ENCODE measurements at regions not wholly inside any gene's neighbourhood (a gene's known extent, or its start where the extent isn't known, plus 50 kb on each side); places are given as distances from the start of the nearest gene placed in this dataset.
A peak's percentile ranks its signal among the peaks of the same experiment; 100 is the strongest.

GRCh38 chr2:6159606-6160005 is 467.4 kb downstream of the SOX11 start:
- TF ChIP-seq TAF1 (IDR thresholded peaks at IDR 0.05; ENCODE audit: low read depth, low read length): no peak
- no peak for TF ChIP-seq BRCA1 (IDR thresholded peaks at IDR 0.05; ENCODE audit: low read depth, low read length)
- TF ChIP-seq RBBP5 (IDR thresholded peaks at IDR 0.05; ENCODE audit: borderline replicate concordance, low read depth, low read length): no peak
- TF ChIP-seq ASH2L (IDR thresholded peaks at IDR 0.05; ENCODE audit: low read length): no peak
- TF ChIP-seq RAD21 (IDR thresholded peaks at IDR 0.05 in 1 of 2, conservative IDR thresholded peaks at IDR 0.05 in 1 of 2; ENCODE audit: low read depth in 2 of 2, low read length in 2 of 2): no peak
- no peak for TF ChIP-seq KDM4A (IDR thresholded peaks at IDR 0.05; ENCODE audit: low read depth, low read length, severe bottlenecking)
- no peak for TF ChIP-seq BCL11A (IDR thresholded peaks at IDR 0.05; ENCODE audit: low read depth in 2 of 2, low read length in 2 of 2)
- no peak for TF ChIP-seq NRF1 (IDR thresholded peaks at IDR 0.05; ENCODE audit: low read depth, low read length)
- TF ChIP-seq CTCF (IDR thresholded peaks at IDR 0.05; ENCODE audit: control extremely low read depth in 1 of 3, insufficient read depth in 1 of 3, low read depth in 1 of 3, low read length in 3 of 3): no peak
- peaks cover 2 to 10% (median 7%) of the 10 kb centered on the region in 4 experiments; a peak in 4 of 7 replicates for H3K4me1 ChIP-seq (replicated peaks in 1 of 4; ENCODE audit: control insufficient read depth in 3 of 4, insufficient read depth in 4 of 4, low read length in 3 of 4)
- no peaks in the 10 kb centered on the region for H3K27me3 ChIP-seq (replicated peaks in 1 of 4; ENCODE audit: control insufficient read depth in 3 of 4, extremely low read depth in 1 of 4, insufficient read depth in 3 of 4, low read length in 3 of 4)
- H4K8ac ChIP-seq (ENCODE audit: extremely low read depth, insufficient read depth, low read length): no peak overlapping the region
- no peak overlapping the region for H3K18ac ChIP-seq (ENCODE audit: extremely low read depth, low read length)
- no peaks in the 10 kb centered on the region for H3K36me3 ChIP-seq (ENCODE audit: control insufficient read depth in 2 of 4, insufficient read depth in 4 of 4, low read length in 3 of 4)
- H3K9ac ChIP-seq (replicated peaks in 1 of 4; ENCODE audit: extremely low read depth in 1 of 4, low read depth in 3 of 4, low read length in 3 of 4): no peak overlapping the region
- H3K4me3 ChIP-seq (ENCODE audit: extremely low read depth in 1 of 4, insufficient read depth in 2 of 4, low read depth in 3 of 4, low read length in 4 of 4): no peak overlapping the region
- no peaks in the 10 kb centered on the region for H3K79me2 ChIP-seq (ENCODE audit: control insufficient read depth in 1 of 2, insufficient read depth in 2 of 2, low read length in 2 of 2)
- H2BK15ac ChIP-seq (ENCODE audit: low read length): no peak overlapping the region
- no peaks in the 10 kb centered on the region for H3K79me1 ChIP-seq (ENCODE audit: low read depth, low read length)
- H3K27ac ChIP-seq (ENCODE audit: low read depth, low read length): no peak overlapping the region
- H2AFZ ChIP-seq (ENCODE audit: low read length): 0 out of 2 replicates have a peak overlapping the region, but pooled peaks have one; percentile 72
- H2BK120ac ChIP-seq (replicated peaks; ENCODE audit: low read depth, low read length): no peak overlapping the region
- H3K23ac ChIP-seq (ENCODE audit: insufficient read length): no peak overlapping the region
- no peak overlapping the region for H3K14ac ChIP-seq (ENCODE audit: insufficient read length)
- H4K91ac ChIP-seq (replicated peaks; ENCODE audit: insufficient read length, low read length): no peak overlapping the region
- H2BK12ac ChIP-seq (ENCODE audit: low read depth, low read length): no peak overlapping the region
- no peak for DNase-seq (ENCODE audit: low read depth in 1 of 2, low spot score in 2 of 2)
- no peak overlapping the region for H3K56ac ChIP-seq (replicated peaks; ENCODE audit: insufficient read length, low read depth, low read length)
- no peaks in the 10 kb centered on the region for H3K9me3 ChIP-seq (ENCODE audit: insufficient read depth in 2 of 2, low read depth in 1 of 2, low read length in 1 of 2)
- no peak overlapping the region for H4K5ac ChIP-seq (ENCODE audit: insufficient read length, low read depth, low read length)
- ChIA-PET POLR2A (ENCODE audit: partially characterized antibody) (no interaction called here), CTCF (ENCODE audit: partially characterized antibody) (no interaction called here)
- no peaks in the 10 kb centered on the region for H3K23me2 ChIP-seq (ENCODE audit: low read depth, low read length)
- FAIRE-seq: no peak
- no peak overlapping the region for H2BK5ac ChIP-seq (ENCODE audit: low read depth, low read length)
- 48% methylated on average over 3 of the region's 3 CpGs; no CpG with 5 or more reads in 1 of the 2 experiments for WGBS, 2 experiments (ENCODE audit: extremely low coverage in 1 of 2, insufficient coverage in 1 of 2, insufficient read length in 1 of 2, insufficient replicate concordance in 2 of 2, low coverage in 1 of 2, low lambda C conversion rate in 2 of 2, missing lambda C conversion rate in 1 of 2)
- no peak overlapping the region for H2BK20ac ChIP-seq (ENCODE audit: low read length)
- peak overlapping the region; percentile 27; a peak in 2 of 4 replicates for H3K4me2 ChIP-seq (ENCODE audit: insufficient read depth in 1 of 2, low read depth in 2 of 2, low read length in 2 of 2)
- H4K20me1 ChIP-seq (replicated peaks in 1 of 2; ENCODE audit: control insufficient read depth in 1 of 2, insufficient read depth in 2 of 2, low read length in 2 of 2): no peaks in the 10 kb centered on the region
- H3K4ac ChIP-seq (replicated peaks; ENCODE audit: insufficient read length, low read depth, low read length): no peak overlapping the region
- H2AK5ac ChIP-seq (ENCODE audit: low read depth, low read length): no peak overlapping the region

Data from H1 (cell line).